ENCODE measurements at regions not wholly inside any gene's neighbourhood (a gene's known extent, or its start where the extent isn't known, plus 50 kb on each side); places are given as distances from the start of the nearest gene placed in this dataset.

DNA sequence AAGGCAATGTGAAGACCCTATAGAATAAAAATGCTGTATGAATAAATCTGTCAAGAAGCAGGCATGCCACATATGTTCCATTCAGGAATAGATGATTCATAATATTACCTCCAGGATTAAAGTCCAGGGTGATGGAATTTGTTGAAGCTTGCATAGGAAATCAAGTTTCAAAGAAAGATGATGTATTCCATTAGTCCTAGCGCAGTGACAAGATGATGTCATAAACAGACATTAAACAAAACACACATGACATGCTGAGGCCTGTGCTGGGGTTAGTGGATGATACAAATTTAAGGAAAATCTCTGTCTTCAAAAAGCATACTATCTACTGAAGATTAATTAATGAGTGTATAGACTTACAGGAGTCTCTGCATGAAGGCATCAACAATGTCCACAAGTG, 1025.2 kb downstream of the CDH11 start:
- no peak for TF ChIP-seq EGR1 (IDR thresholded peaks at IDR 0.05)
- no peak for TF ChIP-seq TAF1 (IDR thresholded peaks at IDR 0.05; ENCODE audit: low read depth)
- no peak for TF ChIP-seq CREB1 (IDR thresholded peaks at IDR 0.05; ENCODE audit: low read depth)
- no peak for TF ChIP-seq EP300 (IDR thresholded peaks at IDR 0.05; ENCODE audit: borderline replicate concordance)
- TF ChIP-seq, protein P1, sequence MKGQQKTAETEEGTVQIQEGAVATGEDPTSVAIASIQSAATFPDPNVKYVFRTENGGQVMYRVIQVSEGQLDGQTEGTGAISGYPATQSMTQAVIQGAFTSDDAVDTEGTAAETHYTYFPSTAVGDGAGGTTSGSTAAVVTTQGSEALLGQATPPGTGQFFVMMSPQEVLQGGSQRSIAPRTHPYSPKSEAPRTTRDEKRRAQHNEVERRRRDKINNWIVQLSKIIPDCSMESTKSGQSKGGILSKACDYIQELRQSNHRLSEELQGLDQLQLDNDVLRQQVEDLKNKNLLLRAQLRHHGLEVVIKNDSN (IDR thresholded peaks at IDR 0.05): no peak
- no peak for TF ChIP-seq CEBPB (IDR thresholded peaks at IDR 0.05)
- no peak for TF ChIP-seq YY1 (IDR thresholded peaks at IDR 0.05; ENCODE audit: low read depth)
- no peak for TF ChIP-seq NFIC (IDR thresholded peaks at IDR 0.05)
- TF ChIP-seq TCF12 (IDR thresholded peaks at IDR 0.05; ENCODE audit: low read depth): no peak
- TF ChIP-seq ZBTB7A (IDR thresholded peaks at IDR 0.05; ENCODE audit: low read depth): no peak

DNA sequence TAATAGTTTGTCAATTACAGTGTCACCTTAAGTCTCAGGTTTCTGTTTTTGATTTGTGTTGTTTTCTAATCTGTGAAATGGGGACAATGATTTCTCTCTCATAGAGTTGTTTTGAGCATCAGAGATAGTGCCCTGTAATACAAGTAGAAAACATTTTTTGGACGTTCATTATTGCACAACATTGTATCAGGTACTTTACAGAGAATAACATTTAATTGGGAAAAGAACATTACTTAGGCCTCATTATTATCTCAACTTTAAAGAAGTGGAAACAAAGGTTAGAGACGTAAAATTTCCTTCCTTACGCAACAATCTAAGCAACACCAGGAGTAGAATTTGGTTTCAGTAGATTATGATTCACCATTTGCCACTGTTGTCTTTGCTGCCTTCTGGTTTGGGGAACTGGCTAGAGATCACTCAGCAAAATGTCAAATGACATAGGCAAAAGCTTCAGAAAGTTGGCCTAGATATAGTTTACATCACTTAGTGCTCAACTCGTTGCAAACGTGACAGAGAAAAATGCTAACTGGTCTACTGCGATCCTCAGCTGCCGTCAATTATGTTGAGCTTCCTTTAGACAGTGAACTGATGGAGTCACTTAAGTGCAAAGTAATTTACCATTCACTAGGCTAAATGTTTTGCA, 1026.8 kb downstream of the CDH11 start:
- no peak for TF ChIP-seq CREB1 (IDR thresholded peaks at IDR 0.05; ENCODE audit: low read depth)
- no peak for TF ChIP-seq CEBPB (IDR thresholded peaks at IDR 0.05)
- TF ChIP-seq YY1 (IDR thresholded peaks at IDR 0.05; ENCODE audit: low read depth): no peak
- TF ChIP-seq, protein P2, sequence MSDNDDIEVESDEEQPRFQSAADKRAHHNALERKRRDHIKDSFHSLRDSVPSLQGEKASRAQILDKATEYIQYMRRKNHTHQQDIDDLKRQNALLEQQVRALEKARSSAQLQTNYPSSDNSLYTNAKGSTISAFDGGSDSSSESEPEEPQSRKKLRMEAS (IDR thresholded peaks at IDR 0.05): no peak
- TF ChIP-seq FOXM1 (IDR thresholded peaks at IDR 0.05; ENCODE audit: borderline replicate concordance, low read depth): no peak
- TF ChIP-seq EGR1 (IDR thresholded peaks at IDR 0.05): no peak
- TF ChIP-seq, protein P3, sequence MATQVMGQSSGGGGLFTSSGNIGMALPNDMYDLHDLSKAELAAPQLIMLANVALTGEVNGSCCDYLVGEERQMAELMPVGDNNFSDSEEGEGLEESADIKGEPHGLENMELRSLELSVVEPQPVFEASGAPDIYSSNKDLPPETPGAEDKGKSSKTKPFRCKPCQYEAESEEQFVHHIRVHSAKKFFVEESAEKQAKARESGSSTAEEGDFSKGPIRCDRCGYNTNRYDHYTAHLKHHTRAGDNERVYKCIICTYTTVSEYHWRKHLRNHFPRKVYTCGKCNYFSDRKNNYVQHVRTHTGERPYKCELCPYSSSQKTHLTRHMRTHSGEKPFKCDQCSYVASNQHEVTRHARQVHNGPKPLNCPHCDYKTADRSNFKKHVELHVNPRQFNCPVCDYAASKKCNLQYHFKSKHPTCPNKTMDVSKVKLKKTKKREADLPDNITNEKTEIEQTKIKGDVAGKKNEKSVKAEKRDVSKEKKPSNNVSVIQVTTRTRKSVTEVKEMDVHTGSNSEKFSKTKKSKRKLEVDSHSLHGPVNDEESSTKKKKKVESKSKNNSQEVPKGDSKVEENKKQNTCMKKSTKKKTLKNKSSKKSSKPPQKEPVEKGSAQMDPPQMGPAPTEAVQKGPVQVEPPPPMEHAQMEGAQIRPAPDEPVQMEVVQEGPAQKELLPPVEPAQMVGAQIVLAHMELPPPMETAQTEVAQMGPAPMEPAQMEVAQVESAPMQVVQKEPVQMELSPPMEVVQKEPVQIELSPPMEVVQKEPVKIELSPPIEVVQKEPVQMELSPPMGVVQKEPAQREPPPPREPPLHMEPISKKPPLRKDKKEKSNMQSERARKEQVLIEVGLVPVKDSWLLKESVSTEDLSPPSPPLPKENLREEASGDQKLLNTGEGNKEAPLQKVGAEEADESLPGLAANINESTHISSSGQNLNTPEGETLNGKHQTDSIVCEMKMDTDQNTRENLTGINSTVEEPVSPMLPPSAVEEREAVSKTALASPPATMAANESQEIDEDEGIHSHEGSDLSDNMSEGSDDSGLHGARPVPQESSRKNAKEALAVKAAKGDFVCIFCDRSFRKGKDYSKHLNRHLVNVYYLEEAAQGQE (IDR thresholded peaks at IDR 0.05; ENCODE audit: low read depth): no peak
- TF ChIP-seq EP300 (IDR thresholded peaks at IDR 0.05; ENCODE audit: borderline replicate concordance): no peak
- TF ChIP-seq TAF1 (IDR thresholded peaks at IDR 0.05; ENCODE audit: low read depth): no peak
- no peak for TF ChIP-seq RAD21 (IDR thresholded peaks at IDR 0.05; ENCODE audit: low read depth)
- TF ChIP-seq NFIC (IDR thresholded peaks at IDR 0.05): no peak
- TF ChIP-seq TCF12 (IDR thresholded peaks at IDR 0.05; ENCODE audit: low read depth): no peak
- TF ChIP-seq TEAD4 (IDR thresholded peaks at IDR 0.05): no peak
- TF ChIP-seq, protein P1 (IDR thresholded peaks at IDR 0.05): no peak

DNA sequence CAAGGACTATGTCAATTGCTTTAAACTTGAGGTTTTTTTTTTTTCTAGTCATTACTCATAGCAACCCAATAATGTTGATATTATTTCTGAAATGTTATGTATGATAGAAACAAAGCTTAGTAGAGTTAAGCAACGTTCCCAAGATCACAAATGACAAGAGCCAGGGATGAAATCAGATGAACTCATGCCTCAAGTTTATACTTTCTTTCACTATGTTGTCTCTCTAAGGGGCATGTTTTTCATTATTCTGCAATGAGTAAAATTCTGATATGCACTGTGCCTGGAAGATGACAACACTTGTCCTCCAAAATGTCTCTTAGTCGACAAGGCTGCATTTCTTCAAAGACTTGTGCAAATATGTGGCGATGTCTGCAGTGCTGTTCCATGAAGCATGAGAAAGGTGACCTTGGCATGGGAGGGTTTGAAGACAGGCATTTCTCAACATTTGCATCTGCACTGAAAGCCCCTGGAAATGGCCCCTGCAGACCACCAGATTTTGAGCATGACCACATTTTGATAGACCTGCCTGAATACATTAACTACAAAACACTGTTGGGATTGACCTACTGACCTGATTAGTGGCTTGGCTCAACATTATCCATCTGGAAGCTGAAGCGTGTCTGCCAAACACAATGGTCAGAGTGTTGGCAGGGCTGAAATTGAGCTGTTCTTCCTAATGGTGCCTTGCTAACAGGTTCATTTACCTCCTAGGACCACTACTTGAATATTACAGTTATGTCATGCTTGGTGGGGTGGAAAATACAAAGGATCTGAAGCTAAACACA, 1027.5 kb downstream of the CDH11 start:
- TF ChIP-seq, protein P1 (IDR thresholded peaks at IDR 0.05): no peak
- TF ChIP-seq CREB1 (IDR thresholded peaks at IDR 0.05; ENCODE audit: low read depth) (no peak), CEBPB (IDR thresholded peaks at IDR 0.05) (no peak), EP300 (IDR thresholded peaks at IDR 0.05; ENCODE audit: borderline replicate concordance) (no peak), NFIC (IDR thresholded peaks at IDR 0.05) (no peak), TEAD4 (IDR thresholded peaks at IDR 0.05) (no peak), RAD21 (IDR thresholded peaks at IDR 0.05; ENCODE audit: low read depth) (no peak), TAF1 (IDR thresholded peaks at IDR 0.05; ENCODE audit: low read depth) (no peak)
- TF ChIP-seq, protein P2 (IDR thresholded peaks at IDR 0.05): no peak

DNA sequence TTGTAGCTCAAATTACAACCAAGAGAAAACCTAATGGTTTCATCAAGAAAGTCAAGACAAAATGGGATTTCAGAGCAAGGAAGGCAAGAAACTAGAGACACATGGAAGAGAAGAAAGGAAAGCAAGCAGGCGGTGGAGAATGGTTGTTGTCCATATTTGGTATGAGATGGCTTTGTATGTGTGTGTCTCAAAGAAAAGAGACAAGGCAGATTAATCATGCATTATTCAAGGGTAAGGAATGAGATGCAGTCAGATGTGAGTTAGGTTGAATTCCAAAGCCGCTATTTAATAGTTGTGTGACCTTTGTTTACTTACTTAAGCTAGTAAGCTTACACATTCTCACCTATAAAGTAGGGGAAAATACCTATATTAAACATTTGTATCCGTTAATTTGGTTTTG, 1029.6 kb downstream of the CDH11 start:
- TF ChIP-seq TCF12 (IDR thresholded peaks at IDR 0.05; ENCODE audit: low read depth) (no peak), EGR1 (IDR thresholded peaks at IDR 0.05) (no peak), EP300 (IDR thresholded peaks at IDR 0.05; ENCODE audit: borderline replicate concordance) (no peak), ZBTB7A (IDR thresholded peaks at IDR 0.05; ENCODE audit: low read depth) (no peak), CREB1 (IDR thresholded peaks at IDR 0.05; ENCODE audit: low read depth) (no peak), TAF1 (IDR thresholded peaks at IDR 0.05; ENCODE audit: low read depth) (no peak), CEBPB (IDR thresholded peaks at IDR 0.05) (no peak), FOXM1 (IDR thresholded peaks at IDR 0.05; ENCODE audit: borderline replicate concordance, low read depth) (no peak), TEAD4 (IDR thresholded peaks at IDR 0.05) (no peak), NFIC (IDR thresholded peaks at IDR 0.05) (no peak), YY1 (IDR thresholded peaks at IDR 0.05; ENCODE audit: low read depth) (no peak), RAD21 (IDR thresholded peaks at IDR 0.05; ENCODE audit: low read depth) (no peak)
- TF ChIP-seq, protein P2 (IDR thresholded peaks at IDR 0.05): no peak
- TF ChIP-seq, protein P1 (IDR thresholded peaks at IDR 0.05): no peak
- TF ChIP-seq, protein P3 (IDR thresholded peaks at IDR 0.05; ENCODE audit: low read depth): no peak
